ENCODE measurements at regions not wholly inside any gene's neighbourhood (a gene's known extent, or its start where the extent isn't known, plus 50 kb on each side); places are given as distances from the start of the nearest gene placed in this dataset.
A peak's percentile ranks its signal among the peaks of the same experiment; 100 is the strongest.

GRCh38 chr13:33519561-33520467 is 234.3 kb upstream of the STARD13 start:
- Histone ChIP-seq H3K36me3 (ENCODE audit: insufficient read depth, low read length) (no peaks in the 10 kb centered on the region), H3K79me2 (ENCODE audit: insufficient read depth, low read length) (no peaks in the 10 kb centered on the region), H2AFZ (ENCODE audit: low read length) (peak overlapping the region; percentile 33), H3K27me3 (ENCODE audit: insufficient read depth, low read length) (no peaks in the 10 kb centered on the region), H3K27ac (ENCODE audit: low read depth, low read length) (peak overlapping the region; percentile 95), H3K4me3 (ENCODE audit: insufficient read depth, low read length) (peak overlapping the region; percentile 8), H3K4me1 (ENCODE audit: insufficient read depth, low read length) (peaks cover 36% of the 10 kb centered on the region), H4K20me1 (ENCODE audit: insufficient read depth, low read length) (no peaks in the 10 kb centered on the region), H3K4me2 (ENCODE audit: insufficient read depth, low read length) (peak overlapping the region; percentile 62), H3K9me3 (ENCODE audit: low read depth, low read length) (no peaks in the 10 kb centered on the region)
- TF ChIP-seq CTCF (IDR thresholded peaks at IDR 0.05; ENCODE audit: extremely low read depth, low read depth, low read length) = no peak
- peak; percentile 82 for DNase-seq (ENCODE audit: insufficient read length, low spot score, missing footprints)

GRCh38 chr13:33520468-33520839 is 234.9 kb upstream of the STARD13 start:
- H3K27me3 ChIP-seq (ENCODE audit: insufficient read depth, low read length) = no peaks in the 10 kb centered on the region
- no peak for TF ChIP-seq CTCF (IDR thresholded peaks at IDR 0.05; ENCODE audit: extremely low read depth, low read depth, low read length)
- peaks cover 40% of the 10 kb centered on the region for H3K4me1 ChIP-seq (ENCODE audit: insufficient read depth, low read length)
- peak overlapping the region; percentile 40 for H3K4me2 ChIP-seq (ENCODE audit: insufficient read depth, low read length)
- H3K4me3 ChIP-seq (ENCODE audit: insufficient read depth, low read length) = no peak overlapping the region
- no peak overlapping the region for H2AFZ ChIP-seq (ENCODE audit: low read length)
- peak overlapping the region; percentile 95 for H3K27ac ChIP-seq (ENCODE audit: low read depth, low read length)
- H3K79me2 ChIP-seq (ENCODE audit: insufficient read depth, low read length) = no peaks in the 10 kb centered on the region
- DNase-seq (ENCODE audit: insufficient read length, low spot score, missing footprints) = no peak
- no peaks in the 10 kb centered on the region for H3K36me3 ChIP-seq (ENCODE audit: insufficient read depth, low read length)
- H4K20me1 ChIP-seq (ENCODE audit: insufficient read depth, low read length) = no peaks in the 10 kb centered on the region
- no peaks in the 10 kb centered on the region for H3K9me3 ChIP-seq (ENCODE audit: low read depth, low read length)

- no peak for TF ChIP-seq CTCF (IDR thresholded peaks at IDR 0.05; ENCODE audit: extremely low read depth, low read depth, low read length)
- Histone ChIP-seq H3K9me3 (ENCODE audit: low read depth, low read length) (no peaks in the 10 kb centered on the region), H3K27me3 (ENCODE audit: insufficient read depth, low read length) (no peaks in the 10 kb centered on the region), H3K4me2 (ENCODE audit: insufficient read depth, low read length) (peak overlapping the region; percentile 34), H4K20me1 (ENCODE audit: insufficient read depth, low read length) (no peaks in the 10 kb centered on the region), H3K4me1 (ENCODE audit: insufficient read depth, low read length) (peaks cover 40% of the 10 kb centered on the region), H3K36me3 (ENCODE audit: insufficient read depth, low read length) (no peaks in the 10 kb centered on the region), H3K4me3 (ENCODE audit: insufficient read depth, low read length) (no peak overlapping the region), H3K79me2 (ENCODE audit: insufficient read depth, low read length) (no peaks in the 10 kb centered on the region), H2AFZ (ENCODE audit: low read length) (no peak overlapping the region), H3K27ac (ENCODE audit: low read depth, low read length) (peak overlapping the region; percentile 72)
- peak; percentile 45 for DNase-seq (ENCODE audit: insufficient read length, low spot score, missing footprints)
Observed at GRCh38 chr13:33524086-33524485, 238.5 kb upstream of the STARD13 start.

DNA sequence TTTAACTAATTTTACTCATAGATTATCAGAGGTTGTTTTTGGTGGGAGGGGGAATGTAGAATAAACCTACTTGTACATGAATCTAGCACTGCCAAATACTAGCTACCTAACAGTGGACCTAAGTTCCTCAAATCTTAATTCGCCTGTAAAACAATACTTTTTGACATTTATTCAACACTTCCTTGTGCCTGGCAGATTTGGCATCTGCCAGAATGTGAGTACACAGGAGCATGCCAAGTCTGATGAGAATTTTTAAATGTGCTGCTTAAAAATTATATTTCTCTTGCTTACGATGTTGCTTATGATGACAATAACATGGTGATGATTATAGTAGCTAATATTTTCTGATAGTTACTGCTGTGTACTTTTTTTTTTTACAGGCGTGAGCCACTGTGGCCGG is 240.2 kb upstream of the STARD13 start:
- Histone ChIP-seq H2AFZ (ENCODE audit: low read length) (no peak overlapping the region), H3K27me3 (ENCODE audit: insufficient read depth, low read length) (no peaks in the 10 kb centered on the region), H3K4me2 (ENCODE audit: insufficient read depth, low read length) (no peak overlapping the region), H3K9me3 (ENCODE audit: low read depth, low read length) (no peaks in the 10 kb centered on the region), H3K27ac (ENCODE audit: low read depth, low read length) (no peak overlapping the region), H3K79me2 (ENCODE audit: insufficient read depth, low read length) (no peaks in the 10 kb centered on the region), H3K36me3 (ENCODE audit: insufficient read depth, low read length) (no peaks in the 10 kb centered on the region), H4K20me1 (ENCODE audit: insufficient read depth, low read length) (no peaks in the 10 kb centered on the region), H3K4me3 (ENCODE audit: insufficient read depth, low read length) (no peak overlapping the region), H3K4me1 (ENCODE audit: insufficient read depth, low read length) (peaks cover 26% of the 10 kb centered on the region)
- DNase-seq (ENCODE audit: insufficient read length, low spot score, missing footprints) = no peak
- no peak for TF ChIP-seq CTCF (IDR thresholded peaks at IDR 0.05; ENCODE audit: extremely low read depth, low read depth, low read length)

Data from osteoblast (primary cell).